NCI-H2029 treated with DMSO at 0.1 percent for 48 hours (cell line): ENCODE measurements at regions not wholly inside any gene's neighbourhood (a gene's known extent, or its start where the extent isn't known, plus 50 kb on each side); places are given as distances from the start of the nearest gene placed in this dataset.

Experiments used
- DNase-seq: peaks from one replicate; lab custom pipeline; 2025; lab: John Stamatoyannopoulos, UW

- no peak for DNase-seq
Measured at GRCh38 chr2:13537771-13538349, 821.1 kb downstream of the TRIB2 start.

GRCh38 chr2:13539296-13539695 is 822.6 kb downstream of the TRIB2 start:
- no peak for DNase-seq

- no peak for DNase-seq
Measured at GRCh38 chr2:13542061-13542460, 825.3 kb downstream of the TRIB2 start.

GRCh38 chr2:13542642-13543041 is 825.9 kb downstream of the TRIB2 start:
- no peak for DNase-seq

- DNase-seq: no peak
Measured at GRCh38 chr2:13543550-13543949, 826.8 kb downstream of the TRIB2 start.

- no peak for DNase-seq
Measured at GRCh38 chr2:13545320-13545719, 828.6 kb downstream of the TRIB2 start.

GRCh38 chr2:13546131-13546530 is 829.4 kb downstream of the TRIB2 start:
- no peak for DNase-seq

GRCh38 chr2:13550285-13551231 is 833.8 kb downstream of the TRIB2 start:
- DNase-seq: peak; percentile 57

- DNase-seq: no peak
Measured at GRCh38 chr2:13558368-13558767, 841.6 kb downstream of the TRIB2 start.

- no peak for DNase-seq
Measured at GRCh38 chr2:13560322-13560721, 843.6 kb downstream of the TRIB2 start.

- no peak for DNase-seq
Measured at GRCh38 chr2:13572466-13572865, 855.7 kb downstream of the TRIB2 start.

GRCh38 chr2:13574831-13575230 is 858.1 kb downstream of the TRIB2 start:
- DNase-seq: no peak

GRCh38 chr2:13576406-13577036 is 859.8 kb downstream of the TRIB2 start:
- DNase-seq: no peak

- no peak for DNase-seq
Measured at GRCh38 chr2:13578547-13578946, 861.8 kb downstream of the TRIB2 start.

GRCh38 chr2:13581471-13581870 is 864.7 kb downstream of the TRIB2 start:
- DNase-seq: no peak

GRCh38 chr2:13583609-13584008 is 866.9 kb downstream of the TRIB2 start:
- no peak for DNase-seq

GRCh38 chr2:13584020-13584419 is 867.3 kb downstream of the TRIB2 start:
- DNase-seq: no peak

- no peak for DNase-seq
Measured at GRCh38 chr2:13585732-13586131, 869.0 kb downstream of the TRIB2 start.

GRCh38 chr2:13596233-13596632 is 879.5 kb downstream of the TRIB2 start:
- no peak for DNase-seq

- no peak for DNase-seq
Measured at GRCh38 chr2:13597176-13597575, 880.4 kb downstream of the TRIB2 start.

- no peak for DNase-seq
Measured at GRCh38 chr2:13601506-13601905, 884.8 kb downstream of the TRIB2 start.

GRCh38 chr2:13604951-13605661 is 888.4 kb downstream of the TRIB2 start:
- DNase-seq: no peak
